Ammon's horn (tissue), 1 donor: ENCODE measurements at regions not wholly inside any gene's neighbourhood (a gene's known extent, or its start where the extent isn't known, plus 50 kb on each side); places are given as distances from the start of the nearest gene placed in this dataset.
"Not testable (repeated sequence)": the region's sequence is repeated elsewhere in the genome, so short reads cannot be mapped to it uniquely, and the experiment has no call there.

Source experiments
- DNase-seq: peaks from one replicate; pipeline ENCODE4 v3.0.0-alpha.2; 2016; ENCODE audit warnings: low spot score

GRCh38 chrY:7725791-7726460 is 814.4 kb upstream of the AMELY start:
- DNase-seq, result peak; percentile 39

- peak; percentile 40 for DNase-seq
These were observed 812.6 kb upstream of the AMELY start for GRCh38 chrY:7723991-7724632.

GRCh38 chrY:7723127-7723526 is 811.6 kb upstream of the AMELY start:
- no peak for DNase-seq

DNA sequence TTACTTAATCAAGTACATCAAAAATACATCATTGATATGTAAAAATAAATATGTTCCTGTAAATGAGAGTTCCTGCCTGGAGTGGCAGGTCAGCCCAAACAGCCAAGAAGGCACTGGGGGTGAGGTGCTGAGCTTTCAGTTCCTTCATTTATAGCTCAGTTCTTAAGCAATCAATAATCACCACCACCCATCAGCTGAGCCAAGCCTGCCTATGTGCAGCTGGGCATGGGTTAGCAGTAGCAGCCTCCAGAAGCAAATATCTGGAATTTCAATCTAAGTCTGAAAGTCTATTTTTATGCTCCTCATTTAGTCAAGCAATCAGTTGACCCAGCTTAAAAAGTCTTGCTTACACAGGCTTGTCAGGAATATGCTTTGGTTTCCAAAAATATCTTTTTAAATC is 811.0 kb upstream of the AMELY start:
- no peak for DNase-seq

GRCh38 chrY:7720974-7721373 is 809.4 kb upstream of the AMELY start:
- DNase-seq, result no peak

GRCh38 chrY:7719271-7719670 is 807.7 kb upstream of the AMELY start:
- DNase-seq, result no peak

GRCh38 chrY:7718626-7719025 is 807.1 kb upstream of the AMELY start:
- DNase-seq, result no peak

GRCh38 chrY:7718126-7718525 is 806.6 kb upstream of the AMELY start:
- no peak for DNase-seq

DNA sequence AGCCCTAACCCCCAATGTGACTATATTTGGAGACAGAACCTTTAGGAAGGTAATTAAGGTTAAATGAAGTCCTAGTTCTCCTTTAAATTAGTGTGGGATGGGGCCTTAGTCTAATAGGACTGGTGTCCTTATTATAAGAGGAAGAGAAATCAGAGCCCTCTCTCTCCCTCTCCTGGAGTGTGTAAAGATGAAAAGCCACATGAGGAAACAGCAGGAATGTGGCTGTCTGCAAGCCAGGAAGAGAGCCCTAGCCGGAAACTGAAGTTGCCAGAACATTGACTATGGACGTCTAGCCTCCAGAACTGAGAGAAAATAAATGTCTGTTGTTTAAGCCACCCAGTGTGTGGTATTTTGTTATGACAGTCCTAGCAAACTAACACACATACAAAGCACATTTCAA is 802.9 kb upstream of the AMELY start:
- no peak for DNase-seq

DNA sequence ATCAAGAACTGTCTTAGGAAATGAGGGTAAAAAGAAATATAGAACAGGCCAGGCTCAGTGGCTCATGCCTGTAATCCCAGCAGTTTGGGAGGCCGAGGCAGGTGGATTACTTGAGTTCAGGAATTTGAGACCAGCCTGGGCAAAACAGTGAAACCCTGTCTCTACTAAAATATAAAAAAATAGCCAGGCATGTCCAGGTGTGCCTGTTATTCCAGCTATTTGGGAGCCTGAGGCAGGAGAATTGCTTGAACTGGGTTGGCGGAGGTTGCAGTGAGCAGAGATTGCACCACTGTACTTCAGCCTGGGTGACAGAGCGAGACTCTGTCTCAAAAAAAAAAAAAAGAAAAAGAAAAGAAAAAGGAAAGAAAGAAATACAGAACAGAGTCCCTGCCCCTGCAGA is 802.2 kb upstream of the AMELY start:
- not testable (repeated sequence) for DNase-seq

GRCh38 chrY:7712289-7712688 is 800.7 kb upstream of the AMELY start:
- no peak for DNase-seq

GRCh38 chrY:7703578-7704140 is 792.1 kb upstream of the AMELY start:
- no peak for DNase-seq

GRCh38 chrY:7702481-7702880 is 790.9 kb upstream of the AMELY start:
- DNase-seq, result no peak

DNA sequence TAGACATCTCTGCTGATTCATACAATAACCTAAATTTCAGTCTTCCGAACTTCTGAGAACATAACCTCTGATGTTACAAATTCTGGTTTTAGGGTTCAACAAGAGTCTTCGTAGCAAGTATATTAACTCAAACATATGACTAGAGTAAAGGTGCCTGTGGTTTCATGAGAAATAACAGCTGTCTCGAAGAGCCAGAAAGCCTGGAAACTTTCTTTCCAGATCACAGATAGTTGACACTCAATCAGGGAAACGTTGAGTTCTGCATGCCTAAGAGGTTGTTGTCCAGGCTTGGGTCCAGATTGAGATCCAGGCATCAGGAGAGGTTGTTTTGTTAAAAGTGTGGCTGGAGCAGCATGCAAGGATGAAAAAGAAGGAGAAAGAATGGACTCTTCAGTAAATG is 790.1 kb upstream of the AMELY start:
- no peak for DNase-seq

GRCh38 chrY:7697506-7697905 is 786.0 kb upstream of the AMELY start:
- peak; percentile 4 for DNase-seq

GRCh38 chrY:7692701-7693100 is 781.1 kb upstream of the AMELY start:
- DNase-seq, result no peak

DNA sequence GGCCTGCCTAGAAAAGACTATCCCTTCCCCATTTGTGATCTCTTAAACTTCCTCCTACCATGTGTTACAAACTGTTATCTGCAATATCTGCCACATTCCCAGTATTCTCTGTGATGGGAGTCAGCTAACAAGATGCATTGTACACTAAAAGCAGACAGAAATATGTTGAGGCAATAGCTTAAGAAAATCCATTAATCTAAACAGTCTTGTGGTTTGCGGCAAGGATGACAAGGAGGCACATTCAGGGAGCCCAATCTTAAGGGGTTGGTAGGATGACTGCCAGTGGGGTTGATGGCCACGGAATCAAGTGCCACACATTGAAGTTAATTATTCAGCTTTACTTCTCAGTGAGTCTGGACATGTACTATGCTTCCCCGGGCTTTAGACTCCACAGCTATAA is 775.5 kb upstream of the AMELY start:
- no peak for DNase-seq

DNA sequence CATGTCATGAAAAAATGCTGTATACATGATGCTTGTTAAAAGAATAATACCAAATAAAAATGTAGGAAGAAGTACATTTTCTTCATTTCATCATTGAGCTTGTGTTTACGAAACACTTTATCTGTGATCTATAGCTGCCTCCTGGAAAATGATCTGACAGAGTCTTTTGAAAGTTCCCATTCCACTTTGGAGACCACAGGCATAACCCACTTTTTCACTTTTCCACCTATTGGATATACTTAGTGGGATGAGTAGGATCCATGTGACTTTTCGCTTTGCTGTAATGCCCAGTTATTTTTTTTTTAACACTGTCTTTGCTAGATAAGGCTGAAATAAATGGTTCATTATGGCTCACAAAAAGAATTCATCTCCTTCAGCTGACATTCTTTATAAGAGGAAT is 773.0 kb upstream of the AMELY start:
- no peak for DNase-seq

DNA sequence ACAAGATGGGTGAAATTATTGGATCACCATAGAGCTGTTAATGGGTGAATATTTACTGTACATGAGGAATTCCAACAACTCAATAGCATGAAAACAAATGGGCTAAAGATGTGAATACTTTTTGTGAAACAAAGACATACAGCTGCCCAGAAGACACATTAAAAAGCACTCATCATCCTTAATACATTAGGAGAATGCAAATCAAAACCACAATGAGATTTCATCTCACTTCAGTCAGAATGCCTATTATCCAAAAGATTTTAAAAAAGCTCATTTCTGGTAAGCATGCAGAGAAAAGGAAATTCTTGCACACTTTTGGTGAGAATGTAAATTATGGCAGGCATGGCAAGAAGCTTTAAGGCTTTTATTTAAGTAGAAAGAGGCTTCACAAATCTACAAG is 770.8 kb upstream of the AMELY start:
- no peak for DNase-seq

DNA sequence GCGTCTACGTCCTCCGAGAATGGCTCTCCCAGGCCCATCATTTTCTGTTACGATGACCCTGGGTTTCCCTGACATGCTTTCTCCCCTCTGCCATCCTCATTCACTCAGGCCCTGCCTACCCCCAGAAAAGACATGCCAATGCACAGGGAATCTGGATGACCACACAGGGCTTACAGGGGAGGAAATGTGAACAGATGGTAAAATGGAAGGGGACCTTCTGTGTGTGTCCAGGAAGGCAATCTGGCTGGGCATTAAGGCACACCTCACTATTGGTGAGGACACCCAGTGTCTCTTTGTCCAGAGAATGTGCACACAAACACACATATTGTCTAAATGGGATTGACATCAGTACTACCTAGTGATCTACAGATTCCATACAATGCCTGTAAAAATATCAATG is 769.9 kb upstream of the AMELY start:
- no peak for DNase-seq

- no peak for DNase-seq
These were observed 762.9 kb upstream of the AMELY start for GRCh38 chrY:7674465-7674864.

GRCh38 chrY:7672796-7673195 is 761.2 kb upstream of the AMELY start:
- no peak for DNase-seq

- DNase-seq, result no peak
These were observed 751.7 kb upstream of the AMELY start for GRCh38 chrY:7663261-7663660.

GRCh38 chrY:7659047-7659446 is 747.5 kb upstream of the AMELY start:
- DNase-seq, result no peak
